Activated B cell treated with CpG ODN at 0.5 μM for 24 hours (primary cell): ENCODE measurements at regions not wholly inside any gene's neighbourhood (a gene's known extent, or its start where the extent isn't known, plus 50 kb on each side); places are given as distances from the start of the nearest gene placed in this dataset.

Experiments used
- ATAC-seq: fragments of 200-7000 bp; cut with Tn5 transposase; one replicate; pipeline ENCODE4 v1.10.0; 2021; ENCODE audit warnings: low read depth, mild to moderate bottlenecking, moderate library complexity
- CTCF ChIA-PET: fragments of 350-600 bp; sonication (Branson Sonifier 250); formaldehyde crosslinking; loops from one replicate; lab custom pipeline; 2021; ENCODE audit warnings: antibody characterized with exemption; lab: Charles Lee
- POLR2A ChIA-PET: fragments of 350-600 bp; sonication (Branson Sonifier 250); formaldehyde crosslinking; loops from one replicate; lab custom pipeline; 2021; ENCODE audit warnings: antibody characterized with exemption; lab: Charles Lee
- DNase-seq: peaks from one replicate; pipeline ENCODE4 v3.0.0; 2022
- H3K27ac Mint-ChIP-seq: one replicate; pipeline ENCODE4 v1.8.0; 2020; ENCODE audit warnings: mixed read lengths
- H3K27me3 Mint-ChIP-seq: one replicate; pipeline ENCODE4 v1.8.0; 2021; ENCODE audit warnings: mixed read lengths
- H3K36me3 Mint-ChIP-seq: one replicate; pipeline ENCODE4 v1.8.0; 2021; ENCODE audit warnings: low read depth, mixed read lengths
- H3K4me1 Mint-ChIP-seq: one replicate; pipeline ENCODE4 v1.8.0; 2021; ENCODE audit warnings: mixed read lengths
- H3K4me3 Mint-ChIP-seq: one replicate; pipeline ENCODE4 v1.8.0; 2020; ENCODE audit warnings: mild to moderate bottlenecking, mixed read lengths
- H3K9me3 Mint-ChIP-seq: one replicate; pipeline ENCODE4 v1.8.0; 2020; ENCODE audit warnings: mixed read lengths
- CTCF ChIP-seq: fragments of 200-600 bp; IDR thresholded peaks from one replicate; pipeline ENCODE4 v1.8.0; 2022; ENCODE audit warnings: antibody characterized with exemption, mild to moderate bottlenecking
- intact Hi-C: fragments of 100-400 bp; cut with micrococcal nuclease; formaldehyde crosslinking; loops from one replicate; pipeline ENCODE4 v1.15.1; 2024

GRCh38 chr3:23051240-23052140, 151.6 kb upstream of the UBE2E2 start:
- DNase-seq: no peak
- CTCF ChIA-PET: no interaction called here
- no peak for TF ChIP-seq CTCF
- POLR2A ChIA-PET: interaction anchor here (0.6 kb wide), 1 partner anchor 8 kb away, joined by 3 read pairs; no protein-coding TSS in a partner anchor
- peaks cover 4% of the 10 kb centered on the region for H3K4me1 Mint-ChIP-seq
- intact Hi-C loops: no loop called here
- H3K36me3 Mint-ChIP-seq: peaks cover 3% of the 10 kb centered on the region
- no peaks in the 10 kb centered on the region for H3K27me3 Mint-ChIP-seq
- no peak for ATAC-seq
- peaks cover 4% of the 10 kb centered on the region for H3K9me3 Mint-ChIP-seq
- H3K4me3 Mint-ChIP-seq: no peak overlapping the region
- H3K27ac Mint-ChIP-seq: no peak overlapping the region

- H3K9me3 Mint-ChIP-seq: peaks cover 3% of the 10 kb centered on the region
- intact Hi-C loops: no loop called here
- ATAC-seq: no peak
- ChIA-PET CTCF (no interaction called here), POLR2A (no interaction called here)
- peaks cover 4% of the 10 kb centered on the region for H3K4me1 Mint-ChIP-seq
- no peak for TF ChIP-seq CTCF
- peaks cover 2% of the 10 kb centered on the region for H3K36me3 Mint-ChIP-seq
- no peak for DNase-seq
- no peaks in the 10 kb centered on the region for H3K27me3 Mint-ChIP-seq
- H3K4me3 Mint-ChIP-seq: no peak overlapping the region
- no peak overlapping the region for H3K27ac Mint-ChIP-seq
Observed at GRCh38 chr3:23052208-23052607, 150.9 kb upstream of the UBE2E2 start.

GRCh38 chr3:23052620-23053019, 150.5 kb upstream of the UBE2E2 start:
- H3K4me1 Mint-ChIP-seq: peaks cover 4% of the 10 kb centered on the region
- H3K27me3 Mint-ChIP-seq: no peaks in the 10 kb centered on the region
- no peak for TF ChIP-seq CTCF
- intact Hi-C loops: no loop called here
- POLR2A ChIA-PET: no interaction called here
- no peak for ATAC-seq
- no peak overlapping the region for H3K27ac Mint-ChIP-seq
- no peaks in the 10 kb centered on the region for H3K36me3 Mint-ChIP-seq
- DNase-seq: no peak
- no peaks in the 10 kb centered on the region for H3K9me3 Mint-ChIP-seq
- CTCF ChIA-PET: no interaction called here
- no peak overlapping the region for H3K4me3 Mint-ChIP-seq

GRCh38 chr3:23055733-23056376, 147.3 kb upstream of the UBE2E2 start:
- no peaks in the 10 kb centered on the region for H3K27me3 Mint-ChIP-seq
- ChIA-PET CTCF (no interaction called here), POLR2A (no interaction called here)
- no peaks in the 10 kb centered on the region for H3K9me3 Mint-ChIP-seq
- no peak overlapping the region for H3K4me3 Mint-ChIP-seq
- H3K4me1 Mint-ChIP-seq: peaks cover 4% of the 10 kb centered on the region
- no peak for DNase-seq
- no peak overlapping the region for H3K27ac Mint-ChIP-seq
- ATAC-seq: no peak
- no peaks in the 10 kb centered on the region for H3K36me3 Mint-ChIP-seq
- intact Hi-C loops: no loop called here
- no peak for TF ChIP-seq CTCF

GRCh38 chr3:23062582-23062981, 140.5 kb upstream of the UBE2E2 start:
- ChIA-PET CTCF (no interaction called here), POLR2A (no interaction called here)
- Mint-ChIP-seq H3K9me3 (peaks cover 2% of the 10 kb centered on the region), H3K4me1 (peaks cover 13% of the 10 kb centered on the region), H3K36me3 (no peaks in the 10 kb centered on the region), H3K4me3 (no peak overlapping the region), H3K27ac (no peak overlapping the region), H3K27me3 (no peaks in the 10 kb centered on the region)
- DNase-seq (no peak), ATAC-seq (no peak)
- TF ChIP-seq CTCF: no peak
- intact Hi-C loops: no loop called here
